ENCODE measurements at regions not wholly inside any gene's neighbourhood (a gene's known extent, or its start where the extent isn't known, plus 50 kb on each side); places are given as distances from the start of the nearest gene placed in this dataset.
"Not testable (repeated sequence)": the region's sequence is repeated elsewhere in the genome, so short reads cannot be mapped to it uniquely, and the experiment has no call there.

DNA sequence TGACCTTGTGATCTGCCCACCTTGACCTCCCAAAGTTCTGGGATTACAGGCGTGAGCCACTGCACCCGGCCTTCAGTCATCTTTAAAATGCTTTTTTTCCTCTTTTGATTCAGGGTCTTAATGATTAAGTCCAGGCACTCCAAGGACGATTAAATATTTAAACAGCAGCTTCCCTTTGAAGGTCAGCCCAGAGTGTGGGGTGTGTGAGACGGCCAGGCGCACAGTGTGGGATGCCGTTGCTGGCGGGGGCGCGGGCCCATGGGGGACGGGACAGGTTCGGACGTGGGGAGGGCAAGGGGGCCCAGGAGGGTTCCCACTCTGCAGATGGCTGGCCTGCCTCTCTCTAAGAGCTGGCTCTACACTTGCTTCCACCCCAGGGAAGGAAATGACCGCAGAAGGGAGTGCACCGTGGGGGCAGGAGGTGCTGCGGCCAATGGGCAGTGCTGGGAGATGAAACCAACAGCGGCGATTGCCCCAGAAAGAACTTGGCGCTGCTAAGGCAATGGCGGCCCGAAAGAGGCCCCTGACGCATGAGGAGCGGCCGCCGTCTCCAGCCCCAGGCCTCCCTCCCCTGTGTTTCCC lies 4445.7 kb upstream of the TPTE start:
- TF ChIP-seq, protein P1, sequence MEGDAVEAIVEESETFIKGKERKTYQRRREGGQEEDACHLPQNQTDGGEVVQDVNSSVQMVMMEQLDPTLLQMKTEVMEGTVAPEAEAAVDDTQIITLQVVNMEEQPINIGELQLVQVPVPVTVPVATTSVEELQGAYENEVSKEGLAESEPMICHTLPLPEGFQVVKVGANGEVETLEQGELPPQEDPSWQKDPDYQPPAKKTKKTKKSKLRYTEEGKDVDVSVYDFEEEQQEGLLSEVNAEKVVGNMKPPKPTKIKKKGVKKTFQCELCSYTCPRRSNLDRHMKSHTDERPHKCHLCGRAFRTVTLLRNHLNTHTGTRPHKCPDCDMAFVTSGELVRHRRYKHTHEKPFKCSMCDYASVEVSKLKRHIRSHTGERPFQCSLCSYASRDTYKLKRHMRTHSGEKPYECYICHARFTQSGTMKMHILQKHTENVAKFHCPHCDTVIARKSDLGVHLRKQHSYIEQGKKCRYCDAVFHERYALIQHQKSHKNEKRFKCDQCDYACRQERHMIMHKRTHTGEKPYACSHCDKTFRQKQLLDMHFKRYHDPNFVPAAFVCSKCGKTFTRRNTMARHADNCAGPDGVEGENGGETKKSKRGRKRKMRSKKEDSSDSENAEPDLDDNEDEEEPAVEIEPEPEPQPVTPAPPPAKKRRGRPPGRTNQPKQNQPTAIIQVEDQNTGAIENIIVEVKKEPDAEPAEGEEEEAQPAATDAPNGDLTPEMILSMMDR (IDR thresholded peaks at IDR 0.05) = not testable (repeated sequence)
- TF ChIP-seq, protein P2, sequence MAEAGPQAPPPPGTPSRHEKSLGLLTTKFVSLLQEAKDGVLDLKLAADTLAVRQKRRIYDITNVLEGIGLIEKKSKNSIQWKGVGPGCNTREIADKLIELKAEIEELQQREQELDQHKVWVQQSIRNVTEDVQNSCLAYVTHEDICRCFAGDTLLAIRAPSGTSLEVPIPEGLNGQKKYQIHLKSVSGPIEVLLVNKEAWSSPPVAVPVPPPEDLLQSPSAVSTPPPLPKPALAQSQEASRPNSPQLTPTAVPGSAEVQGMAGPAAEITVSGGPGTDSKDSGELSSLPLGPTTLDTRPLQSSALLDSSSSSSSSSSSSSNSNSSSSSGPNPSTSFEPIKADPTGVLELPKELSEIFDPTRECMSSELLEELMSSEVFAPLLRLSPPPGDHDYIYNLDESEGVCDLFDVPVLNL (CRISPR knock-in tag; IDR thresholded peaks at IDR 0.05; ENCODE audit: borderline replicate concordance, low read depth) = not testable (repeated sequence)
- TF ChIP-seq, protein P3, sequence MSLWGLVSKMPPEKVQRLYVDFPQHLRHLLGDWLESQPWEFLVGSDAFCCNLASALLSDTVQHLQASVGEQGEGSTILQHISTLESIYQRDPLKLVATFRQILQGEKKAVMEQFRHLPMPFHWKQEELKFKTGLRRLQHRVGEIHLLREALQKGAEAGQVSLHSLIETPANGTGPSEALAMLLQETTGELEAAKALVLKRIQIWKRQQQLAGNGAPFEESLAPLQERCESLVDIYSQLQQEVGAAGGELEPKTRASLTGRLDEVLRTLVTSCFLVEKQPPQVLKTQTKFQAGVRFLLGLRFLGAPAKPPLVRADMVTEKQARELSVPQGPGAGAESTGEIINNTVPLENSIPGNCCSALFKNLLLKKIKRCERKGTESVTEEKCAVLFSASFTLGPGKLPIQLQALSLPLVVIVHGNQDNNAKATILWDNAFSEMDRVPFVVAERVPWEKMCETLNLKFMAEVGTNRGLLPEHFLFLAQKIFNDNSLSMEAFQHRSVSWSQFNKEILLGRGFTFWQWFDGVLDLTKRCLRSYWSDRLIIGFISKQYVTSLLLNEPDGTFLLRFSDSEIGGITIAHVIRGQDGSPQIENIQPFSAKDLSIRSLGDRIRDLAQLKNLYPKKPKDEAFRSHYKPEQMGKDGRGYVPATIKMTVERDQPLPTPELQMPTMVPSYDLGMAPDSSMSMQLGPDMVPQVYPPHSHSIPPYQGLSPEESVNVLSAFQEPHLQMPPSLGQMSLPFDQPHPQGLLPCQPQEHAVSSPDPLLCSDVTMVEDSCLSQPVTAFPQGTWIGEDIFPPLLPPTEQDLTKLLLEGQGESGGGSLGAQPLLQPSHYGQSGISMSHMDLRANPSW (CRISPR knock-in tag; conservative IDR thresholded peaks at IDR 0.05; ENCODE audit: low read depth) = not testable (repeated sequence)

Data from WTC11 (cell line).